ENCODE measurements at regions not wholly inside any gene's neighbourhood (a gene's known extent, or its start where the extent isn't known, plus 50 kb on each side); places are given as distances from the start of the nearest gene placed in this dataset.
"Not testable (repeated sequence)": the region's sequence is repeated elsewhere in the genome, so short reads cannot be mapped to it uniquely, and the experiment has no call there.

- Histone ChIP-seq H3K4me3 (ENCODE audit: low read depth, low read length) (no peak overlapping the region), H3K4me1 (ENCODE audit: control insufficient read depth, insufficient read depth, low read length) (peaks cover 5% of the 10 kb centered on the region), H3K9me3 (ENCODE audit: control insufficient read depth, insufficient read depth, low read length) (no peaks in the 10 kb centered on the region), H3K9ac (ENCODE audit: low read depth, low read length) (no peak overlapping the region), H3K36me3 (ENCODE audit: control insufficient read depth, insufficient read depth, low read length) (no peaks in the 10 kb centered on the region), H3K27me3 (ENCODE audit: control insufficient read depth, insufficient read depth, low read length) (no peaks in the 10 kb centered on the region)
These were observed 129.1 kb upstream of the SOD1 start for GRCh38 chr21:31530364-31530763.

- H3K36me3 ChIP-seq (ENCODE audit: control insufficient read depth, insufficient read depth, low read length): no peaks in the 10 kb centered on the region
- H3K27me3 ChIP-seq (ENCODE audit: control insufficient read depth, insufficient read depth, low read length): no peaks in the 10 kb centered on the region
- H3K9me3 ChIP-seq (ENCODE audit: control insufficient read depth, insufficient read depth, low read length): no peaks in the 10 kb centered on the region
- no peak overlapping the region for H3K9ac ChIP-seq (ENCODE audit: low read depth, low read length)
- H3K4me3 ChIP-seq (ENCODE audit: low read depth, low read length): no peak overlapping the region
- peaks cover 9% of the 10 kb centered on the region for H3K4me1 ChIP-seq (ENCODE audit: control insufficient read depth, insufficient read depth, low read length)
These were observed 130.1 kb upstream of the SOD1 start for GRCh38 chr21:31529406-31529805.

- Histone ChIP-seq H3K4me3 (ENCODE audit: low read depth, low read length) (no peak overlapping the region), H3K27me3 (ENCODE audit: control insufficient read depth, insufficient read depth, low read length) (no peaks in the 10 kb centered on the region), H3K9me3 (ENCODE audit: control insufficient read depth, insufficient read depth, low read length) (no peaks in the 10 kb centered on the region), H3K36me3 (ENCODE audit: control insufficient read depth, insufficient read depth, low read length) (no peaks in the 10 kb centered on the region), H3K9ac (ENCODE audit: low read depth, low read length) (no peak overlapping the region), H3K4me1 (ENCODE audit: control insufficient read depth, insufficient read depth, low read length) (peaks cover 13% of the 10 kb centered on the region)
These were observed 133.5 kb upstream of the SOD1 start for GRCh38 chr21:31526040-31526439.

GRCh38 chr21:31524140-31524539 lies 135.4 kb upstream of the SOD1 start:
- H3K9ac ChIP-seq (ENCODE audit: low read depth, low read length): no peak overlapping the region
- no peaks in the 10 kb centered on the region for H3K9me3 ChIP-seq (ENCODE audit: control insufficient read depth, insufficient read depth, low read length)
- H3K4me1 ChIP-seq (ENCODE audit: control insufficient read depth, insufficient read depth, low read length): peaks cover 13% of the 10 kb centered on the region
- no peaks in the 10 kb centered on the region for H3K36me3 ChIP-seq (ENCODE audit: control insufficient read depth, insufficient read depth, low read length)
- H3K27me3 ChIP-seq (ENCODE audit: control insufficient read depth, insufficient read depth, low read length): no peaks in the 10 kb centered on the region
- no peak overlapping the region for H3K4me3 ChIP-seq (ENCODE audit: low read depth, low read length)

- Histone ChIP-seq H3K27me3 (ENCODE audit: control insufficient read depth, insufficient read depth, low read length) (no peaks in the 10 kb centered on the region), H3K4me1 (ENCODE audit: control insufficient read depth, insufficient read depth, low read length) (peaks cover 10% of the 10 kb centered on the region), H3K9me3 (ENCODE audit: control insufficient read depth, insufficient read depth, low read length) (no peaks in the 10 kb centered on the region), H3K36me3 (ENCODE audit: control insufficient read depth, insufficient read depth, low read length) (no peaks in the 10 kb centered on the region), H3K4me3 (ENCODE audit: low read depth, low read length) (no peak overlapping the region), H3K9ac (ENCODE audit: low read depth, low read length) (no peak overlapping the region)
These were observed 138.0 kb upstream of the SOD1 start for GRCh38 chr21:31521515-31521914.

- H3K4me3 ChIP-seq (ENCODE audit: low read depth, low read length): no peak overlapping the region
- H3K4me1 ChIP-seq (ENCODE audit: control insufficient read depth, insufficient read depth, low read length): peaks cover 10% of the 10 kb centered on the region
- H3K9me3 ChIP-seq (ENCODE audit: control insufficient read depth, insufficient read depth, low read length): no peaks in the 10 kb centered on the region
- no peaks in the 10 kb centered on the region for H3K36me3 ChIP-seq (ENCODE audit: control insufficient read depth, insufficient read depth, low read length)
- no peaks in the 10 kb centered on the region for H3K27me3 ChIP-seq (ENCODE audit: control insufficient read depth, insufficient read depth, low read length)
- H3K9ac ChIP-seq (ENCODE audit: low read depth, low read length): no peak overlapping the region
These were observed 138.9 kb upstream of the SOD1 start for GRCh38 chr21:31520561-31521098.

GRCh38 chr21:31518580-31518979 lies 140.9 kb upstream of the SOD1 start:
- no peaks in the 10 kb centered on the region for H3K9me3 ChIP-seq (ENCODE audit: control insufficient read depth, insufficient read depth, low read length)
- H3K36me3 ChIP-seq (ENCODE audit: control insufficient read depth, insufficient read depth, low read length): no peaks in the 10 kb centered on the region
- H3K4me1 ChIP-seq (ENCODE audit: control insufficient read depth, insufficient read depth, low read length): peaks cover 16% of the 10 kb centered on the region
- no peak overlapping the region for H3K4me3 ChIP-seq (ENCODE audit: low read depth, low read length)
- H3K9ac ChIP-seq (ENCODE audit: low read depth, low read length): no peak overlapping the region
- H3K27me3 ChIP-seq (ENCODE audit: control insufficient read depth, insufficient read depth, low read length): no peaks in the 10 kb centered on the region

GRCh38 chr21:31517664-31518414 lies 141.7 kb upstream of the SOD1 start:
- no peaks in the 10 kb centered on the region for H3K36me3 ChIP-seq (ENCODE audit: control insufficient read depth, insufficient read depth, low read length)
- no peaks in the 10 kb centered on the region for H3K9me3 ChIP-seq (ENCODE audit: control insufficient read depth, insufficient read depth, low read length)
- H3K9ac ChIP-seq (ENCODE audit: low read depth, low read length): no peak overlapping the region
- H3K4me1 ChIP-seq (ENCODE audit: control insufficient read depth, insufficient read depth, low read length): peaks cover 13% of the 10 kb centered on the region
- H3K4me3 ChIP-seq (ENCODE audit: low read depth, low read length): no peak overlapping the region
- H3K27me3 ChIP-seq (ENCODE audit: control insufficient read depth, insufficient read depth, low read length): no peaks in the 10 kb centered on the region

- Histone ChIP-seq H3K9ac (ENCODE audit: low read depth, low read length) (no peak overlapping the region), H3K4me3 (ENCODE audit: low read depth, low read length) (no peak overlapping the region), H3K36me3 (ENCODE audit: control insufficient read depth, insufficient read depth, low read length) (no peaks in the 10 kb centered on the region), H3K27me3 (ENCODE audit: control insufficient read depth, insufficient read depth, low read length) (no peaks in the 10 kb centered on the region), H3K4me1 (ENCODE audit: control insufficient read depth, insufficient read depth, low read length) (peaks cover 13% of the 10 kb centered on the region), H3K9me3 (ENCODE audit: control insufficient read depth, insufficient read depth, low read length) (no peaks in the 10 kb centered on the region)
These were observed 144.2 kb upstream of the SOD1 start for GRCh38 chr21:31515253-31515652.

- H3K4me3 ChIP-seq (ENCODE audit: low read depth, low read length): no peak overlapping the region
- no peaks in the 10 kb centered on the region for H3K9me3 ChIP-seq (ENCODE audit: control insufficient read depth, insufficient read depth, low read length)
- H3K27me3 ChIP-seq (ENCODE audit: control insufficient read depth, insufficient read depth, low read length): no peaks in the 10 kb centered on the region
- H3K36me3 ChIP-seq (ENCODE audit: control insufficient read depth, insufficient read depth, low read length): no peaks in the 10 kb centered on the region
- H3K9ac ChIP-seq (ENCODE audit: low read depth, low read length): no peak overlapping the region
- peaks cover 16% of the 10 kb centered on the region for H3K4me1 ChIP-seq (ENCODE audit: control insufficient read depth, insufficient read depth, low read length)
These were observed 144.9 kb upstream of the SOD1 start for GRCh38 chr21:31514598-31514997.

GRCh38 chr21:31513541-31513940 lies 146.0 kb upstream of the SOD1 start:
- not testable (repeated sequence) for H3K9me3 ChIP-seq (ENCODE audit: control insufficient read depth, insufficient read depth, low read length); H3K36me3 ChIP-seq (ENCODE audit: control insufficient read depth, insufficient read depth, low read length); H3K9ac ChIP-seq (ENCODE audit: low read depth, low read length); H3K4me3 ChIP-seq (ENCODE audit: low read depth, low read length); H3K27me3 ChIP-seq (ENCODE audit: control insufficient read depth, insufficient read depth, low read length)
- H3K4me1 ChIP-seq (ENCODE audit: control insufficient read depth, insufficient read depth, low read length): peaks cover 25% of the 10 kb centered on the region

- H3K9ac ChIP-seq (ENCODE audit: low read depth, low read length); H3K9me3 ChIP-seq (ENCODE audit: control insufficient read depth, insufficient read depth, low read length); H3K4me3 ChIP-seq (ENCODE audit: low read depth, low read length); H3K36me3 ChIP-seq (ENCODE audit: control insufficient read depth, insufficient read depth, low read length); H3K27me3 ChIP-seq (ENCODE audit: control insufficient read depth, insufficient read depth, low read length): not testable (repeated sequence)
- peaks cover 26% of the 10 kb centered on the region for H3K4me1 ChIP-seq (ENCODE audit: control insufficient read depth, insufficient read depth, low read length)
These were observed 147.5 kb upstream of the SOD1 start for GRCh38 chr21:31511999-31512398.

Data from iPS-15b (cell line).